ENCODE measurements at regions not wholly inside any gene's neighbourhood (a gene's known extent, or its start where the extent isn't known, plus 50 kb on each side); places are given as distances from the start of the nearest gene placed in this dataset.

- Histone ChIP-seq H3K9me3 (ENCODE audit: low read length) (peaks cover 2% of the 10 kb centered on the region; the same call in 1 of the 2 replicates), H3K79me2 (ENCODE audit: low read length) (no peaks in the 10 kb centered on the region), H2AFZ (ENCODE audit: low read length) (no peak overlapping the region), H3K4me2 (ENCODE audit: low read depth, low read length, poor library complexity, severe bottlenecking) (no peak overlapping the region), H3K36me3 (ENCODE audit: insufficient read depth, low read length) (no peaks in the 10 kb centered on the region), H3K9me2 (replicated peaks; ENCODE audit: insufficient read depth, low read length) (no peaks in the 10 kb centered on the region), H3K27me3 (ENCODE audit: low read length) (no peaks in the 10 kb centered on the region), H3K9ac (ENCODE audit: low read length) (no peak overlapping the region), H3K4me3 (ENCODE audit: low read length) (no peak overlapping the region), H4K20me1 (ENCODE audit: insufficient read depth, low read depth, low read length) (no peaks in the 10 kb centered on the region), H3K27ac (ENCODE audit: low read length) (no peak overlapping the region), H3K4me1 (ENCODE audit: low read length) (peaks cover 16% of the 10 kb centered on the region)
- DNase-seq: no peak
Measured at GRCh38 chr9:7970681-7971330, 171.2 kb upstream of the DMAC1 start.

- H3K79me2 ChIP-seq (ENCODE audit: low read length): no peaks in the 10 kb centered on the region
- H2AFZ ChIP-seq (ENCODE audit: low read length): no peak overlapping the region
- no peak overlapping the region for H3K27ac ChIP-seq (ENCODE audit: low read length)
- no peaks in the 10 kb centered on the region for H3K9me2 ChIP-seq (replicated peaks; ENCODE audit: insufficient read depth, low read length)
- no peaks in the 10 kb centered on the region for H4K20me1 ChIP-seq (ENCODE audit: insufficient read depth, low read depth, low read length)
- no peak overlapping the region for H3K4me3 ChIP-seq (ENCODE audit: low read length)
- H3K9ac ChIP-seq (ENCODE audit: low read length): no peak overlapping the region
- no peak for DNase-seq
- no peaks in the 10 kb centered on the region for H3K36me3 ChIP-seq (ENCODE audit: insufficient read depth, low read length)
- no peaks in the 10 kb centered on the region for H3K27me3 ChIP-seq (ENCODE audit: low read length)
- H3K4me2 ChIP-seq (ENCODE audit: low read depth, low read length, poor library complexity, severe bottlenecking): no peak overlapping the region
- no peaks in the 10 kb centered on the region for H3K4me1 ChIP-seq (ENCODE audit: low read length)
- H3K9me3 ChIP-seq (ENCODE audit: low read length): peaks cover 2% of the 10 kb centered on the region; the same call in 1 of the 2 replicates
Measured at GRCh38 chr9:7968687-7969086, 169.1 kb upstream of the DMAC1 start.

- Histone ChIP-seq H3K4me3 (ENCODE audit: low read length) (no peak overlapping the region), H4K20me1 (ENCODE audit: insufficient read depth, low read depth, low read length) (no peaks in the 10 kb centered on the region), H3K79me2 (ENCODE audit: low read length) (no peaks in the 10 kb centered on the region), H2AFZ (ENCODE audit: low read length) (no peak overlapping the region), H3K27ac (ENCODE audit: low read length) (no peak overlapping the region), H3K9me2 (replicated peaks; ENCODE audit: insufficient read depth, low read length) (no peaks in the 10 kb centered on the region), H3K9me3 (ENCODE audit: low read length) (peaks cover 2% of the 10 kb centered on the region), H3K4me2 (ENCODE audit: low read depth, low read length, poor library complexity, severe bottlenecking) (no peak overlapping the region), H3K4me1 (ENCODE audit: low read length) (no peaks in the 10 kb centered on the region), H3K27me3 (ENCODE audit: low read length) (no peaks in the 10 kb centered on the region), H3K9ac (ENCODE audit: low read length) (no peak overlapping the region), H3K36me3 (ENCODE audit: insufficient read depth, low read length) (no peaks in the 10 kb centered on the region)
- DNase-seq: no peak
Measured at GRCh38 chr9:7967851-7968250, 168.3 kb upstream of the DMAC1 start.

GRCh38 chr9:7967093-7967827 is 167.7 kb upstream of the DMAC1 start:
- Histone ChIP-seq H3K4me3 (ENCODE audit: low read length) (no peak overlapping the region), H3K27ac (ENCODE audit: low read length) (no peak overlapping the region), H3K9me2 (replicated peaks; ENCODE audit: insufficient read depth, low read length) (no peaks in the 10 kb centered on the region), H4K20me1 (ENCODE audit: insufficient read depth, low read depth, low read length) (no peaks in the 10 kb centered on the region), H3K4me1 (ENCODE audit: low read length) (no peaks in the 10 kb centered on the region), H3K36me3 (ENCODE audit: insufficient read depth, low read length) (no peaks in the 10 kb centered on the region), H3K4me2 (ENCODE audit: low read depth, low read length, poor library complexity, severe bottlenecking) (no peak overlapping the region), H3K79me2 (ENCODE audit: low read length) (no peaks in the 10 kb centered on the region), H3K9ac (ENCODE audit: low read length) (no peak overlapping the region), H3K27me3 (ENCODE audit: low read length) (no peaks in the 10 kb centered on the region), H2AFZ (ENCODE audit: low read length) (no peak overlapping the region), H3K9me3 (ENCODE audit: low read length) (peaks cover 2% of the 10 kb centered on the region)
- DNase-seq: no peak

- Histone ChIP-seq H3K4me1 (ENCODE audit: low read length) (no peaks in the 10 kb centered on the region), H3K36me3 (ENCODE audit: insufficient read depth, low read length) (no peaks in the 10 kb centered on the region), H3K4me3 (ENCODE audit: low read length) (no peak overlapping the region), H3K9me3 (ENCODE audit: low read length) (peaks cover 2% of the 10 kb centered on the region), H4K20me1 (ENCODE audit: insufficient read depth, low read depth, low read length) (no peaks in the 10 kb centered on the region), H3K79me2 (ENCODE audit: low read length) (no peaks in the 10 kb centered on the region), H3K9ac (ENCODE audit: low read length) (no peak overlapping the region), H3K27me3 (ENCODE audit: low read length) (no peaks in the 10 kb centered on the region), H3K4me2 (ENCODE audit: low read depth, low read length, poor library complexity, severe bottlenecking) (no peak overlapping the region), H3K27ac (ENCODE audit: low read length) (no peak overlapping the region), H3K9me2 (replicated peaks; ENCODE audit: insufficient read depth, low read length) (no peaks in the 10 kb centered on the region), H2AFZ (ENCODE audit: low read length) (no peak overlapping the region)
- no peak for DNase-seq
Measured at GRCh38 chr9:7965063-7965462, 165.5 kb upstream of the DMAC1 start.

GRCh38 chr9:7963026-7963425 is 163.4 kb upstream of the DMAC1 start:
- no peak for DNase-seq
- H3K79me2 ChIP-seq (ENCODE audit: low read length): no peaks in the 10 kb centered on the region
- H3K9me3 ChIP-seq (ENCODE audit: low read length): peaks cover 2% of the 10 kb centered on the region
- H3K27ac ChIP-seq (ENCODE audit: low read length): no peak overlapping the region
- H3K27me3 ChIP-seq (ENCODE audit: low read length): no peaks in the 10 kb centered on the region
- no peaks in the 10 kb centered on the region for H3K36me3 ChIP-seq (ENCODE audit: insufficient read depth, low read length)
- no peaks in the 10 kb centered on the region for H3K9me2 ChIP-seq (replicated peaks; ENCODE audit: insufficient read depth, low read length)
- H3K4me2 ChIP-seq (ENCODE audit: low read depth, low read length, poor library complexity, severe bottlenecking): no peak overlapping the region
- H4K20me1 ChIP-seq (ENCODE audit: insufficient read depth, low read depth, low read length): no peaks in the 10 kb centered on the region
- no peaks in the 10 kb centered on the region for H3K4me1 ChIP-seq (ENCODE audit: low read length)
- no peak overlapping the region for H3K9ac ChIP-seq (ENCODE audit: low read length)
- no peak overlapping the region for H2AFZ ChIP-seq (ENCODE audit: low read length)
- no peak overlapping the region for H3K4me3 ChIP-seq (ENCODE audit: low read length)

GRCh38 chr9:7961076-7961475 is 161.5 kb upstream of the DMAC1 start:
- Histone ChIP-seq H4K20me1 (ENCODE audit: insufficient read depth, low read depth, low read length) (no peaks in the 10 kb centered on the region), H3K36me3 (ENCODE audit: insufficient read depth, low read length) (no peaks in the 10 kb centered on the region), H3K9me2 (replicated peaks; ENCODE audit: insufficient read depth, low read length) (no peaks in the 10 kb centered on the region), H3K79me2 (ENCODE audit: low read length) (no peaks in the 10 kb centered on the region), H3K9ac (ENCODE audit: low read length) (no peak overlapping the region), H3K4me3 (ENCODE audit: low read length) (no peak overlapping the region), H3K4me2 (ENCODE audit: low read depth, low read length, poor library complexity, severe bottlenecking) (no peak overlapping the region), H3K27me3 (ENCODE audit: low read length) (no peaks in the 10 kb centered on the region), H3K27ac (ENCODE audit: low read length) (no peak overlapping the region), H3K4me1 (ENCODE audit: low read length) (no peaks in the 10 kb centered on the region), H2AFZ (ENCODE audit: low read length) (no peak overlapping the region), H3K9me3 (ENCODE audit: low read length) (no peaks in the 10 kb centered on the region; the same call in none of the 2 replicates)
- DNase-seq: no peak

- Histone ChIP-seq H3K9me3 (ENCODE audit: low read length) (no peaks in the 10 kb centered on the region; the same call in none of the 2 replicates), H3K36me3 (ENCODE audit: insufficient read depth, low read length) (no peaks in the 10 kb centered on the region), H2AFZ (ENCODE audit: low read length) (no peak overlapping the region), H3K4me3 (ENCODE audit: low read length) (no peak overlapping the region), H4K20me1 (ENCODE audit: insufficient read depth, low read depth, low read length) (no peaks in the 10 kb centered on the region), H3K4me2 (ENCODE audit: low read depth, low read length, poor library complexity, severe bottlenecking) (no peak overlapping the region), H3K9me2 (replicated peaks; ENCODE audit: insufficient read depth, low read length) (no peaks in the 10 kb centered on the region), H3K27me3 (ENCODE audit: low read length) (no peaks in the 10 kb centered on the region), H3K4me1 (ENCODE audit: low read length) (no peaks in the 10 kb centered on the region), H3K9ac (ENCODE audit: low read length) (no peak overlapping the region), H3K79me2 (ENCODE audit: low read length) (no peaks in the 10 kb centered on the region), H3K27ac (ENCODE audit: low read length) (no peak overlapping the region)
- no peak for DNase-seq
Measured at GRCh38 chr9:7960320-7961050, 160.9 kb upstream of the DMAC1 start.

Measured in Karpas-422 (cell line).